Activated naive CD4-positive, alpha-beta T cell treated with anti-CD3 and anti-CD28 coated beads for 36 hours (primary cell): ENCODE measurements at regions not wholly inside any gene's neighbourhood (a gene's known extent, or its start where the extent isn't known, plus 50 kb on each side); places are given as distances from the start of the nearest gene placed in this dataset.

Source experiments
- CTCF ChIA-PET: fragments of 350-600 bp; sonication (Branson Sonifier 250); formaldehyde crosslinking; loops from one replicate; lab custom pipeline; 2021; ENCODE audit warnings: antibody characterized with exemption; lab: Charles Lee
- DNase-seq: peaks from one replicate; pipeline ENCODE4 v3.0.0-alpha.2; 2020
- H3K27ac Mint-ChIP-seq: one replicate; pipeline ENCODE4 v1.8.0; 2021; ENCODE audit warnings: mild to moderate bottlenecking, mixed read lengths
- H3K27me3 Mint-ChIP-seq: one replicate; pipeline ENCODE4 v1.8.0; 2021; ENCODE audit warnings: low read depth, mixed read lengths
- H3K36me3 Mint-ChIP-seq: one replicate; pipeline ENCODE4 v1.8.0; 2021; ENCODE audit warnings: low read depth, mixed read lengths
- H3K4me1 Mint-ChIP-seq: one replicate; pipeline ENCODE4 v1.8.0; 2021; ENCODE audit warnings: low read depth, mixed read lengths
- H3K4me3 Mint-ChIP-seq: one replicate; pipeline ENCODE4 v1.8.0; 2021; ENCODE audit warnings: mild to moderate bottlenecking, moderate library complexity, mixed read lengths
- H3K9me3 Mint-ChIP-seq: one replicate; pipeline ENCODE4 v1.8.0; 2021; ENCODE audit warnings: mixed read lengths
- intact Hi-C: fragments of 100-400 bp; cut with micrococcal nuclease; formaldehyde crosslinking; loops from one replicate; pipeline ENCODE4 v1.15.1; 2023

GRCh38 chr5:4804691-4805360 is 335.3 kb upstream of the ADAMTS16 start:
- no peak for DNase-seq
- Mint-ChIP-seq H3K27me3 (no peaks in the 10 kb centered on the region), H3K36me3 (no peaks in the 10 kb centered on the region), H3K9me3 (peaks cover 14% of the 10 kb centered on the region), H3K27ac (no peak overlapping the region), H3K4me1 (no peaks in the 10 kb centered on the region), H3K4me3 (no peak overlapping the region)
- CTCF ChIA-PET = no interaction called here
- intact Hi-C loops = no loop called here

- Mint-ChIP-seq H3K4me1 (no peaks in the 10 kb centered on the region), H3K36me3 (no peaks in the 10 kb centered on the region), H3K9me3 (peaks cover 23% of the 10 kb centered on the region), H3K4me3 (no peak overlapping the region), H3K27me3 (no peaks in the 10 kb centered on the region), H3K27ac (no peak overlapping the region)
- CTCF ChIA-PET = no interaction called here
- intact Hi-C loops = no loop called here
- DNase-seq = no peak
Measured at GRCh38 chr5:4815002-4815401, 325.1 kb upstream of the ADAMTS16 start.

GRCh38 chr5:4817767-4818166 is 322.4 kb upstream of the ADAMTS16 start:
- H3K4me1 Mint-ChIP-seq = no peaks in the 10 kb centered on the region

GRCh38 chr5:4831325-4831724 is 308.8 kb upstream of the ADAMTS16 start:
- intact Hi-C loops = no loop called here
- Mint-ChIP-seq H3K36me3 (no peaks in the 10 kb centered on the region), H3K9me3 (no peaks in the 10 kb centered on the region), H3K27ac (no peak overlapping the region), H3K4me1 (no peaks in the 10 kb centered on the region), H3K4me3 (no peak overlapping the region), H3K27me3 (no peaks in the 10 kb centered on the region)
- CTCF ChIA-PET = no interaction called here
- DNase-seq = no peak

More at GRCh38 chr5:4817767-4818166, 322.4 kb upstream of the ADAMTS16 start:
- no peaks in the 10 kb centered on the region for H3K27me3 Mint-ChIP-seq
- H3K9me3 Mint-ChIP-seq = peaks cover 16% of the 10 kb centered on the region
- no peak overlapping the region for H3K4me3 Mint-ChIP-seq
- no peaks in the 10 kb centered on the region for H3K36me3 Mint-ChIP-seq
- intact Hi-C loops = no loop called here
- no peak overlapping the region for H3K27ac Mint-ChIP-seq
- DNase-seq = no peak
- CTCF ChIA-PET = no interaction called here

- no peak for DNase-seq
- Mint-ChIP-seq H3K36me3 (no peaks in the 10 kb centered on the region), H3K4me1 (no peaks in the 10 kb centered on the region), H3K9me3 (no peaks in the 10 kb centered on the region), H3K4me3 (no peak overlapping the region), H3K27me3 (no peaks in the 10 kb centered on the region), H3K27ac (no peak overlapping the region)
- CTCF ChIA-PET = no interaction called here
- intact Hi-C loops = no loop called here
Measured at GRCh38 chr5:4832471-4832870, 307.7 kb upstream of the ADAMTS16 start.

- Mint-ChIP-seq H3K9me3 (no peaks in the 10 kb centered on the region), H3K36me3 (no peaks in the 10 kb centered on the region), H3K27me3 (no peaks in the 10 kb centered on the region), H3K27ac (no peak overlapping the region), H3K4me1 (no peaks in the 10 kb centered on the region), H3K4me3 (no peak overlapping the region)
- DNase-seq = no peak
- intact Hi-C loops = no loop called here
- CTCF ChIA-PET = no interaction called here
Measured at GRCh38 chr5:4833104-4833738, 306.9 kb upstream of the ADAMTS16 start.

GRCh38 chr5:4837489-4838058 is 302.6 kb upstream of the ADAMTS16 start:
- Mint-ChIP-seq H3K4me3 (no peak overlapping the region), H3K27me3 (no peaks in the 10 kb centered on the region), H3K27ac (no peak overlapping the region), H3K36me3 (no peaks in the 10 kb centered on the region), H3K4me1 (no peaks in the 10 kb centered on the region), H3K9me3 (peaks cover under 1% of the 10 kb centered on the region)
- intact Hi-C loops = no loop called here
- CTCF ChIA-PET = no interaction called here
- DNase-seq = no peak

- no peak overlapping the region for H3K4me3 Mint-ChIP-seq
Measured at GRCh38 chr5:4845221-4845620, 294.9 kb upstream of the ADAMTS16 start.

GRCh38 chr5:4847766-4848165 is 292.4 kb upstream of the ADAMTS16 start:
- no peaks in the 10 kb centered on the region for H3K4me1 Mint-ChIP-seq
- intact Hi-C loops = no loop called here
- no peaks in the 10 kb centered on the region for H3K27me3 Mint-ChIP-seq
- CTCF ChIA-PET = no interaction called here
- H3K4me3 Mint-ChIP-seq = no peak overlapping the region
- no peaks in the 10 kb centered on the region for H3K36me3 Mint-ChIP-seq
- DNase-seq = no peak
- peaks cover 19% of the 10 kb centered on the region for H3K9me3 Mint-ChIP-seq
- no peak overlapping the region for H3K27ac Mint-ChIP-seq

More at GRCh38 chr5:4845221-4845620, 294.9 kb upstream of the ADAMTS16 start:
- DNase-seq = no peak
- Mint-ChIP-seq H3K27ac (no peak overlapping the region), H3K36me3 (no peaks in the 10 kb centered on the region), H3K9me3 (peaks cover 17% of the 10 kb centered on the region), H3K27me3 (no peaks in the 10 kb centered on the region), H3K4me1 (no peaks in the 10 kb centered on the region)
- CTCF ChIA-PET = no interaction called here
- intact Hi-C loops = no loop called here

- DNase-seq = no peak
- Mint-ChIP-seq H3K27ac (no peak overlapping the region), H3K9me3 (peaks cover 4% of the 10 kb centered on the region), H3K27me3 (peaks cover 7% of the 10 kb centered on the region), H3K4me1 (no peaks in the 10 kb centered on the region), H3K4me3 (no peak overlapping the region), H3K36me3 (no peaks in the 10 kb centered on the region)
- intact Hi-C loops = no loop called here
- CTCF ChIA-PET = no interaction called here
Measured at GRCh38 chr5:4855036-4855435, 285.1 kb upstream of the ADAMTS16 start.

GRCh38 chr5:4855880-4856279 is 284.2 kb upstream of the ADAMTS16 start:
- Mint-ChIP-seq H3K27ac (no peak overlapping the region), H3K4me3 (no peak overlapping the region), H3K4me1 (no peaks in the 10 kb centered on the region), H3K9me3 (peaks cover 3% of the 10 kb centered on the region), H3K27me3 (peaks cover 7% of the 10 kb centered on the region), H3K36me3 (no peaks in the 10 kb centered on the region)
- intact Hi-C loops = no loop called here
- DNase-seq = no peak
- CTCF ChIA-PET = no interaction called here

- Mint-ChIP-seq H3K9me3 (no peaks in the 10 kb centered on the region), H3K27me3 (peaks cover 7% of the 10 kb centered on the region), H3K27ac (no peak overlapping the region), H3K36me3 (no peaks in the 10 kb centered on the region), H3K4me1 (no peaks in the 10 kb centered on the region), H3K4me3 (no peak overlapping the region)
- intact Hi-C loops = no loop called here
- no peak for DNase-seq
- CTCF ChIA-PET = no interaction called here
Measured at GRCh38 chr5:4857761-4858160, 282.4 kb upstream of the ADAMTS16 start.
